ENCODE measurements at regions not wholly inside any gene's neighbourhood (a gene's known extent, or its start where the extent isn't known, plus 50 kb on each side); places are given as distances from the start of the nearest gene placed in this dataset.

- TF ChIP-seq CTCF (IDR thresholded peaks at IDR 0.05; ENCODE audit: insufficient read depth, low read depth, low read length) (no peak), EZH2 (IDR thresholded peaks at IDR 0.05; ENCODE audit: insufficient read depth, low read length) (no peak)
These were observed 869.4 kb upstream of the NUDT12 start for GRCh38 chr5:104431981-104432380.

Measured in astrocyte (in vitro differentiated cells and primary cell).